DND-41 (cell line): ENCODE measurements at regions not wholly inside any gene's neighbourhood (a gene's known extent, or its start where the extent isn't known, plus 50 kb on each side); places are given as distances from the start of the nearest gene placed in this dataset.

Experiments used
- ATAC-seq: fragments of 200-7000 bp; cut with Tn5 transposase; 3 replicates; pipeline ENCODE4 v1.9.1; 2021; ENCODE audit warnings: low read depth; ENCODE audit not compliant: insufficient read depth
- DNase-seq: peaks from one replicate; pipeline ENCODE4 v3.0.0-alpha.2; 2020
- H2AFZ ChIP-seq: 2 replicates; pipeline ENCODE4 v1.6.0; 2012; ENCODE audit warnings: low read depth, low read length
- H3K27ac ChIP-seq: 2 replicates; pipeline ENCODE4 v1.5.1; 2012; ENCODE audit warnings: low read length, inconsistent platforms
- H3K27me3 ChIP-seq: fragments of 200-600 bp; sonication (generic); 2 replicates; pipeline ENCODE4 v1.6.0; 2012; ENCODE audit warnings: low read length, mild to moderate bottlenecking, inconsistent platforms; ENCODE audit not compliant: insufficient read depth, poor library complexity
- H3K36me3 ChIP-seq: 2 replicates; pipeline ENCODE4 v1.5.1; 2012; ENCODE audit warnings: low read length, inconsistent platforms; ENCODE audit not compliant: insufficient read depth
- H3K4me1 ChIP-seq: 2 replicates; pipeline ENCODE4 v1.5.1; 2012; ENCODE audit warnings: mild to moderate bottlenecking, low read length; ENCODE audit not compliant: insufficient read depth
- H3K4me2 ChIP-seq: 2 replicates; pipeline ENCODE4 v1.6.0; 2012; ENCODE audit warnings: mild to moderate bottlenecking, moderate library complexity, low read length, inconsistent platforms; ENCODE audit not compliant: insufficient read depth
- H3K4me3 ChIP-seq, 2 experiments: fragments of 200-600 bp in 1 of 2; shearing (Covaris generic) in 1 of 2; 2 replicates each; pipeline ENCODE4 v1.5.1; 2012 to 2016; ENCODE audit warnings: inconsistent platforms in 2 of 2, low read length in 2 of 2, mild to moderate bottlenecking in 2 of 2, low read depth in 1 of 2, moderate library complexity in 1 of 2
- H3K79me2 ChIP-seq: 2 replicates; pipeline ENCODE4 v1.6.0; 2012; ENCODE audit warnings: low read length, inconsistent platforms; ENCODE audit not compliant: insufficient read depth
- H3K9ac ChIP-seq: 2 replicates; pipeline ENCODE4 v1.6.0; 2012; ENCODE audit warnings: low read depth, mild to moderate bottlenecking, inconsistent platforms, low read length, moderate library complexity
- H3K9me3 ChIP-seq: 2 replicates; pipeline ENCODE4 v1.5.1; 2012; ENCODE audit warnings: low read length, moderate library complexity, mild to moderate bottlenecking, inconsistent platforms; ENCODE audit not compliant: insufficient read depth, severe bottlenecking
- H4K20me1 ChIP-seq: 2 replicates; pipeline ENCODE4 v1.6.0; 2012; ENCODE audit warnings: low read length; ENCODE audit not compliant: insufficient read depth
- EZH2 ChIP-seq: IDR thresholded peaks from 3 replicates; pipeline ENCODE4 v1.6.1; 2012; ENCODE audit warnings: borderline replicate concordance, low read depth, mild to moderate bottlenecking, moderate library complexity, low read length, inconsistent platforms; ENCODE audit not compliant: severe bottlenecking
- TF ChIP-seq, protein P1 (sequence below): IDR thresholded peaks from 2 replicates; pipeline ENCODE4 v1.5.1; 2012; ENCODE audit warnings: borderline replicate concordance, low read length, moderate library complexity, mild to moderate bottlenecking; ENCODE audit not compliant: poor library complexity, severe bottlenecking; ENCODE audit errors: extremely low read depth

DNA sequence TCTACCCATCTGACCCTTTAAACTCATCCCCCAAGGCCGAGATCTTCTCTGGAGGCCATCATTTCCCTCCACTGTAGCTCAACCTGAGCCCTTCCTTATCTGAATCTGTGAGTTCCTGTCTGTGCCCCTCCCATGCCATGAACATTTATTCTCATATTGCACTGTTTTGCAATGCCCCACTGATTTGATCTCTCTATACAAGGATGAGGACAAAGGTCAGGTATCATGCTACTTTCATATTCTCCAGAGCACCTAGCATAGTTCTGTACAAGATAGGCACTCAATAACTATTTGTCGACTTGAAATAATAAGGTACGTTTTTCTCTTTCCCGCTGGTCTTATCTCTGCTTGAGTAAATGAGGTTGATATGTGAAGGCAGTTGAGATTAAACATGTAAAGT is 135.5 kb downstream of the KLF5 start:
- Histone ChIP-seq H3K79me2 (no peaks in the 10 kb centered on the region), H3K27ac (no peak overlapping the region), H3K27me3 (no peaks in the 10 kb centered on the region), H3K4me2 (no peak overlapping the region), H2AFZ (no peak overlapping the region), H3K4me1 (no peaks in the 10 kb centered on the region; the same call in 1 of the 2 replicates), H3K36me3 (no peaks in the 10 kb centered on the region), H3K4me3 (no peak overlapping the region), H3K9me3 (no peaks in the 10 kb centered on the region), H3K9ac (no peak overlapping the region), H4K20me1 (no peaks in the 10 kb centered on the region)
- no peak for DNase-seq
- no peak for TF ChIP-seq EZH2
- TF ChIP-seq, protein P1, sequence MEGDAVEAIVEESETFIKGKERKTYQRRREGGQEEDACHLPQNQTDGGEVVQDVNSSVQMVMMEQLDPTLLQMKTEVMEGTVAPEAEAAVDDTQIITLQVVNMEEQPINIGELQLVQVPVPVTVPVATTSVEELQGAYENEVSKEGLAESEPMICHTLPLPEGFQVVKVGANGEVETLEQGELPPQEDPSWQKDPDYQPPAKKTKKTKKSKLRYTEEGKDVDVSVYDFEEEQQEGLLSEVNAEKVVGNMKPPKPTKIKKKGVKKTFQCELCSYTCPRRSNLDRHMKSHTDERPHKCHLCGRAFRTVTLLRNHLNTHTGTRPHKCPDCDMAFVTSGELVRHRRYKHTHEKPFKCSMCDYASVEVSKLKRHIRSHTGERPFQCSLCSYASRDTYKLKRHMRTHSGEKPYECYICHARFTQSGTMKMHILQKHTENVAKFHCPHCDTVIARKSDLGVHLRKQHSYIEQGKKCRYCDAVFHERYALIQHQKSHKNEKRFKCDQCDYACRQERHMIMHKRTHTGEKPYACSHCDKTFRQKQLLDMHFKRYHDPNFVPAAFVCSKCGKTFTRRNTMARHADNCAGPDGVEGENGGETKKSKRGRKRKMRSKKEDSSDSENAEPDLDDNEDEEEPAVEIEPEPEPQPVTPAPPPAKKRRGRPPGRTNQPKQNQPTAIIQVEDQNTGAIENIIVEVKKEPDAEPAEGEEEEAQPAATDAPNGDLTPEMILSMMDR: no peak
- ATAC-seq: no peak

DNA sequence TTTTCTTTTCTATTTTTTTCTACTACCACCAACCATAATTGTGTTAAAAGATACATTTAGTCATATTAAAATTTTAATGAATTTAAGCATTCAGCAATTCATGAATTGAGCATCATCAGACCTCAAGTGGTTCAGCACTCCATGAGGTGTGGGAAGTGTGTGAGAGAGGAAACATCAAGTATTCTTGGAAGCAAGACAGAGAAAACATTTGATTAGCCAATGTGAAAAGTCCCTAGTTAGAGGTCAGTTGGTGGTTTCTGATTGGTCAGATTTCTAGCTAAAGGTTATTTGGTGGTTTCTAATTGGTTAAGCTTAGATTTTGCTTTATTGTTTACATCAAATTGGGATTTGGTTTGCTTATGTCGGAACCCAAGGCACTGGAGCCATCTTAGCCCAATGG is 134.7 kb downstream of the KLF5 start:
- H3K4me3 ChIP-seq: no peak overlapping the region
- no peaks in the 10 kb centered on the region for H3K79me2 ChIP-seq
- DNase-seq (no peak), ATAC-seq (no peak)
- no peak overlapping the region for H3K9ac ChIP-seq
- H2AFZ ChIP-seq: no peak overlapping the region
- no peak overlapping the region for H3K4me2 ChIP-seq
- H3K27me3 ChIP-seq: no peaks in the 10 kb centered on the region
- H3K4me1 ChIP-seq: no peaks in the 10 kb centered on the region; the same call in 1 of the 2 replicates
- TF ChIP-seq EZH2: no peak
- TF ChIP-seq, protein P1: no peak
- no peaks in the 10 kb centered on the region for H3K36me3 ChIP-seq
- H3K27ac ChIP-seq: no peak overlapping the region
- H3K9me3 ChIP-seq: no peaks in the 10 kb centered on the region
- no peaks in the 10 kb centered on the region for H4K20me1 ChIP-seq

- H3K4me2 ChIP-seq: peak overlapping the region; percentile 10; the same call in 1 of the 2 replicates
- no peaks in the 10 kb centered on the region for H3K79me2 ChIP-seq
- DNase-seq: no peak
- H3K36me3 ChIP-seq: no peaks in the 10 kb centered on the region
- no peak overlapping the region for H3K9ac ChIP-seq
- no peak for ATAC-seq
- H3K4me3 ChIP-seq: no peak overlapping the region
- no peaks in the 10 kb centered on the region; the same call in 1 of the 2 replicates for H3K4me1 ChIP-seq
- peak overlapping the region; percentile 29 for H2AFZ ChIP-seq
- H4K20me1 ChIP-seq: no peaks in the 10 kb centered on the region
- TF ChIP-seq, protein P1: no peak
- no peak for TF ChIP-seq EZH2
- H3K27ac ChIP-seq: no peak overlapping the region
- H3K27me3 ChIP-seq: no peaks in the 10 kb centered on the region
- no peaks in the 10 kb centered on the region for H3K9me3 ChIP-seq
Measured at GRCh38 chr13:73190477-73190876, 131.7 kb downstream of the KLF5 start.

DNA sequence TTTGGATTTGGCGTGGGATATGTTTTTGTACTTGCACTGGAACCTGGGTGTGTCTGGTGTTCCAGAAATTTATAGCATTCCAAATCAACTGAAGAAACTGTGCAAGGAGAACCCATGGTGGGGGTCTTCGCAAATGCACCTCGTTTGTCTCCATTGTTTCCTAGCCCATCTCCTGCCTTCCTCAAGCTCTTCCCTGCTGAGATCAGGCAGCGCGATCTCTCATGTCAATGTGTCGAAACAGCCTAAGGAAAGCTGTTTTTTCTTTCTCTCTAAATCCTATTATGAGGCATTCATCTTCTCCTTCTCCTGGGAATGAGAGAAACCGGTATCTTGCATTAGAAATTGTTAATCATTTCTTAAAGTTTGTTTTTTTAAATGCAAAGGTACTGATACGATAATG is 131.0 kb downstream of the KLF5 start:
- DNase-seq (no peak), ATAC-seq (no peak)
- Histone ChIP-seq H3K27ac (no peak overlapping the region), H3K27me3 (no peaks in the 10 kb centered on the region), H2AFZ (no peak overlapping the region), H3K4me2 (no peak overlapping the region), H4K20me1 (no peaks in the 10 kb centered on the region), H3K36me3 (no peaks in the 10 kb centered on the region), H3K9me3 (no peaks in the 10 kb centered on the region), H3K4me3 (no peak overlapping the region), H3K4me1 (no peaks in the 10 kb centered on the region; the same call in 1 of the 2 replicates), H3K9ac (no peak overlapping the region), H3K79me2 (no peaks in the 10 kb centered on the region)
- TF ChIP-seq EZH2: no peak
- TF ChIP-seq, protein P1: no peak
